GM21447 (cell line): ENCODE measurements at regions not wholly inside any gene's neighbourhood (a gene's known extent, or its start where the extent isn't known, plus 50 kb on each side); places are given as distances from the start of the nearest gene placed in this dataset.
"Not testable (repeated sequence)": the region's sequence is repeated elsewhere in the genome, so short reads cannot be mapped to it uniquely, and the experiment has no call there.

Experiments
- ATAC-seq: cut with Tn5 transposase; IDR thresholded peaks from one replicate; pipeline ENCODE4 v1.9.1; 2021; ENCODE audit not compliant: unreplicated experiment

DNA sequence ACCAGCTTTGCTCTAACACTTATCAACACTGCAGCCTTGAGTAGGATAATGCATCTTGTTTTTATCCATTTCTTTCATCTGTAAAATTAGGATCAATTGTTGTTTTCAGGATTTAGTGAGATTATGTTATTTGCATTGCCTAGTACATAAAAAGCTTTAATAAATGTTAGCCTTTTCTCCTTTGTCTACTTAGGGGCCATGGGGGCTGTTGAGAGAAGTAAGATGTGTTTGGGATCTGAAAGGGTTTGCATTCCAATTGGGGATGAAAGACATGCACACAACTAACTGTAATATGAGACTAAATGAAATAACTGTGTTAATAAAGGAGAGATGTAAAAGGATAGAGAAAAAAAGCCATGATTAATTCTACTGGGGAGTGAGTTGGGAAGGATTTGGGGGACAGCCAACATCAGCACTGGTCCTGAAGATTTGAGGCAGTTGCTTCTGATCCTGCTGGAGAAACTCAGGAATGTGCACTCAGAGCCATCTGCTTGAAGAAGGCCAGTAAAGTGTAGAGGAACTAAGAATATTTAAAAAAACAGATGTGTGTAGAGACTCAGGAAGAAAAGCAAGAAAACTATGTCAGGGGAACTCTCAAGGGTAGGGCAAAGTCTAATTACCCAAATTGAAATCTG lies 236.3 kb downstream of the OLFM4 start:
- ATAC-seq, result no peak

DNA sequence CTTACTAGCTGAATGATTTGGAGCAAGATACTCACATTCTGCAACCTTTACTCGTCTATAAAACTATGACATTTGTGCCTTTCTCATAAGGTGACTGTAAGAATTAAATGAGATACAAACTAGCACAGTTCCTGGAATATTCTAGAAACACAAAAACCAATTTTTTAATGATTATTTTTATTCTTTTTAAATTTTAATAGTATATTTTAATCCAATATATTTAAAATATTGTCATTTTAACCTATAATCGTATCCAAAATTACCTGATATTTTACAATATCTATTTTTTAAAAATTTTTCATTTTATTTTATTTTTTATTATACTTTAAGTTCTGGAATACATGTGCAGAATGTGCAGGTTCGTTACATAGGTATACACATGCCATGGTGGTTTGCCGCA lies 238.1 kb downstream of the OLFM4 start:
- no peak for ATAC-seq

DNA sequence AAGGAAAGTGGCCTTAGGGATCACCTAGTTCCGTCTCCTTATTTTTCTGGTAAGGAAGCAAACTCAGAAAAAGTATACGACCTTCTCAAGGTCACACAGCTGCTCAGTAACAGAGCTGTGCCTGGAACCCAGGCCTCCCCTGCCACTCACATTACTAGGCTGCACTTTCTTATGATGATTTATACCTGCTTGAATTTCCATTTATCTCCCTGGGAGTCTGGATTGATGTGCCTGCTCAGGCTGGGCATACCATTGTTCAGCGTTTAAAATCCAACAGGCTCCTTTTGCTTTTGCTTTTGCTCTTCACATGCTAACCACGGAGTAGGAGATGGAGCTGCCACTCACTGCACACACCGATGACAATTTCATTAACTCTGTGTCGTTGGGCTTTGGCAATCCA lies 241.0 kb downstream of the OLFM4 start:
- ATAC-seq, result no peak

DNA sequence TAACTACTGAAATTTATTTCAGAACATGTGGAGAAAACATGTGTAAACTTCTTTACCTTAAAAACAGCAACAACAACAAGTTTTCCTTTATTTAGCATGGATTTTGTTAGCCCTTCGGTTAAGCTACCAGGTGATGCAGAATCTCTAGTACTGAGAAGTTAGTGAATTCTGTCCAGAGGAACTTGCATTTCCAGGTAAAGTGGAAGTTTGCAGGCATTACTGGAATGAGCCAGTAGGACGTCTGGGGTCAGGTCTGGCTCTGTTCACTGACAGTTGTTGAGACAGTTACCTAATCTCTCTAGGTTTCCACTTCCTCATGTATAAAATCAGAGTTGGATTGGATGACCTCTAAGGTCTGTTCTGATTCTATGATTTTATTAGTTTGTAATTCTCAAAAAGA lies 244.3 kb downstream of the OLFM4 start:
- ATAC-seq, result no peak

DNA sequence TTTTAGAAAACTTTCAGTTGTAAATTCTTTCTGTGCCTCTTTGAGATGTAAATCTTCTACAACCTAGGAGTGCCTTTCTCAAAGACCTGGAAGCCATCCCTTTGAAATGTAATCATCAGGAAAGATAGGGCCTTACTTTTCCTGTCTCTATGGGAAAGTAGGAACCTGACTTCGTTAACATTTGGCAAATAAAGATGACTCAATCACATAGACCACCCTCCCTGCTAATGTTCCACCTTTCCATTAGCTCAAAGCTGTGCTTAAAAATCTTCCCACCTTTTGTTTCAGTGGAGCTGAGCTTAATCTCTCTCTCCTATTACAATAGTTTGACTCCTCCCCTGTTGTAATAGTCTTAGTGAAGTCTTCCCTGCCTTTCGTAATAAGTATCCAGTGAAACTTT lies 247.7 kb downstream of the OLFM4 start:
- ATAC-seq, result no peak

DNA sequence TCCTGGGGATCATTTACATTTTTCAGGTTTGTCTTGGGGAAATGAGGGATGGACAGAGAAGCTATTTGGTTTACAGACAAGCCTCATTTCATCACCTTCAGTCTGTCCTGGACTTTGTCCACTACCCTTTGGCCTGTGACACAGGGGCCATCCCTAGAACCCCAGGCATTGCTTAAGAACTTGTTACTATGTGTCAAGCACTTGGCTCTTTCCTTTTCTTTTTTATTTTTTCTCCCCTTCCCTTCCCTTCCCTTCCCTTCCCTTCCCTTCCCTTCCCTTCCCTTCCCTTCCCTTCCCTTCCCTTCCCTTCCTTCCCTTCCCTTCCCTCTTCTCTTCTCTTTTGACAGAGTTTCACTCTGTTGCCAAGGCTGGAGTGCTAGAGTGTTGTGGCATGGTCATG lies 253.1 kb downstream of the OLFM4 start:
- no peak for ATAC-seq

DNA sequence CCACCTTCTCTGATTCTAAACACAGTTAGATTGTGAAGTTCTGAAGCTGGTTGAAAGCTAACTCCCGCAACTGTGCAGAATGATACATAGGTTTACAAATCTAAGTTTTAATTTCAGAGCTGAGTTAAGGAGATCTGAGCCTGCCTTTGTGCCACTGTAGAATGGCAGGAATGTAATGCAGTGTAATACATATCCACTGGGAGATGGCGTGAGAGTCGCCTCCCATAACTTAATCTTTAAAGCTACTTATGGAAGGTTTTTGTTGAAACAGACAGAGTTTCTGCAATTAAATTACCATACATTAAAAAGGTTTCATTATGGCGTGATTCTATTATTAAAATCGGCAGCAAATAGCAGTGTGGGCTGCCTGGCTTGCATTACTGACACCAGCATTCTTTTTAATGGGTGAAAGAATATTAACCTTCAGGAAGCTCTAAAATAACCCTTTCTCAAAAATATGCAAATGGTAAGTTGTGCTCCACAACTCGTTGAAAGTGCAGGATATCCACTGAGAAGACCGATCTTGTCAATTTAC lies 257.4 kb downstream of the OLFM4 start:
- ATAC-seq, result no peak

DNA sequence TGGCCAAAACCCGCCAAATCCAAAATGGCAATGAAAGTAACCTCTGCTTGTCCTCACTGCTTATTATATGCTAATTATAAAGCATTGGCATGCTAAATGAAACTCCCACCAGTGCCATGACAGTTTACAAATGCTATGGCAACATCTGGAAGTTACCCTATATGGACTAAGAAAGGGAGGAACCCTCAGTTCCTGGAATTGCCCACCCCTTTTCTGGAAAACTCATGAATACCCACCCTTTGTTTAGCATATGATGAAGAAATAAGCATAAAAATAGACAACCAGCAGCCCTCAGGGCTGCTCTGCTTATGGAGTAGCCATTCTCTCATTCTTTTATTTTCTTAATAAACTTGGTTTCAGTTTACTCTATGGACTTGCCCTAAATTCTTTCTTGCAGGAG lies 269.8 kb downstream of the OLFM4 start:
- ATAC-seq, result no peak

DNA sequence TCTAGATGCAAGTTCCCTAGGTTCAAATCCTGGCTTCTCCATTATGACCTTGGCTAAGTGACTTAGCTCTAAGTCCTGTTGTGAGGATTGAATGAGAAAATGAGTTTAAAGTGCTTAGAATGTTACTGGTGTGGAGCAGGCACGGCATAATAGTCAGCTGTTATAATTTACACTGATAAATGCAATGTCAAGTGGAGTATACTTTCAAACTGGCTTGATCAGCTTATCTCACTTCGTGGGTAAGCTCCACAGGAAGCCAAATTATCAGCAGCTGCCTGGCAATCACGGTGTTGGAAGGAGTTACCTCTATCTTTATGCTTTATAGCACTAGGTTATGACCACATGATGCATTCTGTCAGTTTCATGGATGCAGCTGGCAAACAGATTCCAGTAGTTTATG lies 272.8 kb downstream of the OLFM4 start:
- ATAC-seq, result no peak

DNA sequence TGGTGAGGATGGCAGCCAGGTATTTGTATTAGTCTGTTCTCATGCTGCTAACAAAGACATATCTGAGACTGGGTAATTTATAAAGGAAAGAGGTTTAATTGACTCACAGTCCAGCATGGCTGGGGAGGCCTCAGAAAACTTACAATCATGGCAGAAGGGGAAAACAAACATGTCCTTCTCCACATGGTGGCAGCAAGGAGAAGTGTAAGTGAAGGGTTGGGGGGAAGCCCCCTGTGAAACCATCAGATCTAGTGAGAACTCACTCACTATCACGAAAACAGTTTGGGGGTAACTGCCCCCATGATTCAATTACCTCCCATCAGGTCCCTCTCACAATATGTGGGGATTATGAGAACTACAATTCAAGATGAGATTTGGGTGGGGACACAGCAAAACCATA lies 276.8 kb downstream of the OLFM4 start:
- ATAC-seq, result not testable (repeated sequence)

DNA sequence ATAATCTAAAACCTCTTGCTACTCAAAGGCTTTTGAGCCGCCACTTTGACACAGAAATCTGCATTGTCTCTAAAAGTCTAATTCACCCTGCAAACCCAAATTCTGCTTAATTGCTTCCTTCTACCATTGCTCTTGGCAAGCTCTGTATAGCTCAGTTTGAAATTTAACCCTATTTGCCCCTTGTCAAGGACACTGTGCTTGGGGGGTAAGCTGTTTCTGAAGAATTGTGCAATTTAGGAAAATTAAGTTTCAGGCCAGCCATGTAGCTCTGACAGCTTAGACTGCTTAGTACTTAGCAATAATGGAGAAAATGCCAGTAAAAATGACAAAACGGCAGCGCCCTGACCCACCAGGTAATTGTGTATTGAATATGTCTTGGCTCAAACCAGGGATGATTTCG lies 282.2 kb downstream of the OLFM4 start:
- no peak for ATAC-seq

DNA sequence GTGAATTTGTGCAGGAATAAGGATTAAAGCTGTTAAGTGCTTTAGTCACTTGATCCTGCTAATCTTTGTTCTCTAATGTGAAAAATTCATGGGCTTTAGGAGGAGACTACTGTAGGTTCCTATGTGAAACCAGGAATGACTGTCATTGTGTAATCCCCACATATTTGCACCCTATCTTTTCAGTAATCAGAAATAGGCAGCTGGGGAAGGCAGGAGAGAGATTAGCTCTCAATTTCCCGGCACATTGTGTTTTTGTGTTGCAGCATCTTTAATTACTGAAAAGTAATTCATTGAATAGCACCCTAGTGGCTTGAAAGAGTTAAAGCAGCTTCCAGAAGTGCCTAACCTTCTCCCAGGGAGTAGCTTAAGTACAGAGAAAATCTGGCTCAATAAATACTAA lies 282.9 kb downstream of the OLFM4 start:
- ATAC-seq, result no peak

DNA sequence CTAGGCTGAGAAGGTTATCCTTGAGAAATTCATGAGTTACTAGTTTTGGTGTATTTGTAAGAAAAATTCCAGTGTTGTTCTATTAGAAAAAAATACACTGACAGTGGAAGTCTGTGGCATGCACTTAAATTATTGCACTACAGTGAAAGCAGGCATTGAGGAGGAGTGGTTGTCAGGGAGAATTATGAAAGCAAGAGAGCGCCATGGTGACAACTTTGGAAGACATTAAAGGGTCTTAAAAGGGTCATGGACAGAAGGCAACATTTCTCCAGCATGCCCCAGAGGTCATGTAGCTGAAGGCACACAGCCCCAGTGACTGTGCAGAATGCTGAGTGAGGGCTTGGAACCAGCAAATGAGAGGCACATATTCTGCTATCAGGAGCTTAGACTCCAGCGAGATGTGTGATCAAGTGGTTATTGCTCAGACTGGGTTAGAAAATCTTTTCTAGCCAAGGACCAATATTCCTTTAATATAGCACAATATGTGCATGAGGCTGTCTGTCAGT lies 292.7 kb downstream of the OLFM4 start:
- ATAC-seq, result no peak

DNA sequence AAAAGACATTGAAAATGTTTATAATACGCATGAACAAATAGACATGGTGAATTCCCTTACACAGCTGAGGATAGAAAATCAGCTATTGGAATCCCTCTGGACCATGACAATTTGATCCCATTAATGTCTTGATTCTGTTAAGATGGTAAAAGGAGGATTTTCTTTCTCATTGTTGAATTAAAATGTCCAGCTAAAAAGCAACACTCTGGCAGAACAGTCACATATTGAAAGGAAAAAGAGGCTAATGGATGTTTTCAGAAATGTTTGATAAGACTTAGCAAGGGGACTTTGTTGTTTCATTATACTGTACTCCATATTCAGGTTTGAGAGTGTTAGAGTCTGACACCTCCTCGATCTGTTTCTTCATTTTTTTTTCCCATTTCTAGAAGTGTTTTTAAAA lies 296.0 kb downstream of the OLFM4 start:
- no peak for ATAC-seq

DNA sequence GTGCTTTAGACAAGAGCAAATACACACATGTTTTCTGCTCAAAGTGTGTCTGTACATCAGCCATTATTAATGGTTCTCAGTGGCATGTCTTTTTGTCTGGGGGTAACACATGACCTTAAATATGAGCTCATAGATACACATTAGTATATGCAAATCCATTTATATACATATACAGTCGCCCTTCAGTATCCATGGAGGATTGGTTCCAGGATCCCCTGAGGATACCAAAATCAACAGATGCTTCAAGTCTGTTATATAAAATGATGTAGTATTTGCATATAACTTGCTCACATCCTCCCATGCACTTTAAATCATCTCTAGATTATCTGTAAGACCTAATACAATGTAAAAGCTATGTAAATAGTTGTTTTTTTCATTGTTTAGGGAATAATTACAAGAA lies 298.1 kb downstream of the OLFM4 start:
- ATAC-seq, result no peak

DNA sequence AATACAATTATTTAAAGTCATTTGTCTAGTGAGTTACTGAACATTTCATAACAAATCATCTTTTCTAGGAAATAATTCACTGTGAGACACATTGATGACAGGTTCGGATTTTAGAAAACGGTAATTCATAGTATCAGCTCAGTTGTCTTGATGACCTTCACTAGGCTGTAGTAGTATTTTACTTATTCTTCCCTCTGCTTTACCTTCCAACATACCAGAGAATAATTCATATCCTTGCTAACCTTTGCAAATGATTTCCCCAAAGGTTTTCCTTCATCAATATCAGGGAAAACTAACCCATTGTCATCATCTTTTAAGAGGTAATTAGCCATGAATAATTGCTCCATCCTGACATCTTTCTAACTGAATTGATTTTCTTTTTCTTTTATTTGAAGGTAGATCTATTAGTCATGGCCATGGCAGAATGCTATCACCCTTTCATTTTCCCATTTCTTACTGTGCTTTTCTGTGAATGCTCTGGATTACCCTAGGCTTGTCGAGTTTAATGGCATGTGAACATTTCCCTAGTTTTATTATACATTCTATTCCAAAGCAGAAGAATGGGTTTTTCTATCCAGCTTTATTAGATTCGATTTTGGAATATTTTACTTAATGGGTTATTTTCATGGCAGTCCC lies 299.2 kb downstream of the OLFM4 start:
- ATAC-seq, result no peak

DNA sequence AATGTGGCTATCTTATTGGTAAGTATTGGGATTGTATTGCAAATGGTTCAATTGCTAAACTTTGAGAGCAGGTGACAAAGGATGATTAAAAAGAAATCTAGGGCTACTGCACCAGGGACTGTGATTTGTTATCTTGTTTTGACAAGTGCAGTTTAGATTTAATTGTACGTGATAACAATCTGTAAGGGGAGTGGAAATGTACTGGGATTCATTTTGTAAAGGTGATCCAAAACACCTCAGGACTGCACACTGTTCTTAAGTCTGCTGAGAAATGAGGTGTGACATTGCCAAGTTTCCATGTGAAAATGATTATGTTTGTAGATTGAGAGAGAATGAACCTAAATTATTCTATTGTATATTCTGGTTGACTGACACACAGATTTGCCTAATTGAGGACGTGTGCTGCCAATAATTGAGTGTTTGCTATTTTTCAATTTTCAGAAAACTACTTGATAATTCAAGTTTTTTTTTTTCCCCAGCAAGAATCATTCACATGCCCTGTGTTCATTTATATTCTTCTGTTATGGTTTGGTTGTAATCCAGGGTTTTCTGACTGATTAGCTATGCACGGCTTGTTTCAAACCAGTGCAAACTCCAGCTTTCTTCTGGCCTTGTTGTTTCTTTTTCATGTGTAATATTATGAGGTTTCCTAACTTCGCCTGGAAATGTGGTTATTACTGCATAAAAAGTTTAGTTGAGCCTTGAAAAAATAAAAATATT lies 308.0 kb downstream of the OLFM4 start:
- no peak for ATAC-seq

DNA sequence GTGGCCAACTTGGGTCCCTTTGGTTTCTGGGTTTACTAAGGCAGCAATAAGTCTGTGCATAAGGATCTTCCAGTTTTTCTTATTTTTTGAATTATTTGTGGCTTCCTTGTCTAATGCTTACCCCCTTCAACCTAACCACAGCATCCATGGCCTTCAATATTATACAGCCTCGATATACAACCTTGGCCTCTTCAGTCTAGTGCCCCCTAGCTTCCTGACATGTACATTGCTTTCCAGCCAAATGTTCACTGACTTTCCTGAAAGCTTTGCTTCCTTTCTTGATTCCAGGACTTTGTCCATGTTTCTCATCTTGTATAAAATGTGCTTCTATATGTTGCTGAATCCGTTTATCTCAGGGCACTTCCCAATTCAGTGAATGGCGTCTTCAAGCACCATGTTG lies 310.1 kb downstream of the OLFM4 start:
- no peak for ATAC-seq

DNA sequence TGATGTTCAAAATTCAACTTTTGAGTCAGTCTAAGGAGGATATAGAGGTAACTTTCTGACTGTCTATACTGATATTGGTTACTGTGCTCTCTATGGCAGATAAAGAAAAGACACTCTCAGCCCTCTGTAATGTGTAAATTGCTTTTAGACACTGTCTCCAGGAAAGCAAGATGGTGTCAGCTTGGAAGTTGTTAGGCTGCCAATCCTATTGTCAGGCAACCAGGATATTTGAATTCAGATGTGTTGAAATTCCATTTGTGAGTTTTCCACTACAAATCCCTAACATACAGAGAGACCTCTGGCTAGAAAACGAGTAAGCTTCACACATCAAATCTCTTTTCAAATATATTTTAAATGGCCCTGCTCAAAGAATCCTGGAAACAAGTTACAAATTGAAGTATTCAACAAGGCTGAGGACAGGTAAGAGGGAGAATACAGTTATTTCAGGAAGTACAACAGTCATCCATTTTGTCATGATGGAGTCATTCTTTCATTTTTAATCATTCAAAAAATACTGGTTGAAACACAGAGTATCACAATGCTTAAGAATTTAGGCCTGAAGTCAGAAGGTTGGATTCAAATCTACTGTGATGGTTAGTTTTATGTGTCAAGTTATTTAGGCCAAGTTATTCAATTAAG lies 312.0 kb downstream of the OLFM4 start:
- no peak for ATAC-seq

DNA sequence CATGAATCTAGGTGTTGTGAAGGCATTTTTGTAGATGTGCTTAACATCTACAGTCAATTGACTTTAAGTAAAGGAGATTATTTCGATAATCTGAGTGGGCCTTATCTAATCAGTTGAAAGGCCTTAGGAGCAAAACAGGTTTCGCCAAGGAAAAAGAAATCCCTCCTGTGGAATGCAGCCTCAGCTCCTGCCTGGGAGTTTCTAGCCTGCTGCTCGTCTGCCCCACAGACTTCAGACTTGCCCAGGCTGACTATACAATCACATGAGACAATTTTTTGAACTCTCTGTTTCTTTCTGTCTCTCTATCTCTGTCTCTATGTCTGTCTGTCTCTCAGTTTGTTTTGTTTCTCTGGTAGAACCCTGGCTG lies 312.5 kb downstream of the OLFM4 start:
- ATAC-seq, result no peak

DNA sequence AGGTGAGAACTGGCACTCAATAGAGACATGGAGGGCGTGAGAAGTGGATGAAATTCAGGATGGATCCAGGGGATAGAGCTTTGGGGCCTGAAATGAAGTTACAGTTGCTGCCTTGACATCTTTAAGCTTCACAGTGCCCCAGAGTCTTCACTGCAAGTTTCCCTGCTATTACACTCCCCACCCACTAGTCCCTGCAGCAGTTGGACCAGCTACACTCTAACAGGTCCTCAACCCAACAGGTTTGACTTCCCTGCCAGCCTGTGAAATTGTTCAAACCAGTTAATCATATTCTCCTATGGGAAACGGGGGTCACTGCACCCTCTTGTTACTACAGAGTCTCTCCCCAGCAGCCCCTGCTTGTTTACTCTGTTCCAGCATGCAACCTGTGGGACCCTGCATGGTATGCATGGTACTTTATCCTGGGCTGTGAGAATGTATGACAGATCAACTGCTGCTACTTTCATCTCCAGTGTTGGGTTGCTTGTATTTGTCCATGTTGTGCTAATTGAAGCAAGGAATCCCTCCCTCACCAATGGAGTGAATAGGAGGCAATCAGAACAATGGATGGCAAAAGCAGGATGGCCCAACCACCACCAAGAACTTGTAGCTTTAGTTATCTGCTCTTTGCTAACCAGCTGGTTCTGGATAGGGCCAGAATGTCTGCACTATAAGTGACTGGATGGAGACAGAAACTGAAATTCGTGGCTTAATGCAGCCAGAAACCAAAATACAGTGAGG lies 314.2 kb downstream of the OLFM4 start:
- ATAC-seq, result no peak
